ENCODE measurements at regions not wholly inside any gene's neighbourhood (a gene's known extent, or its start where the extent isn't known, plus 50 kb on each side); places are given as distances from the start of the nearest gene placed in this dataset.

DNA sequence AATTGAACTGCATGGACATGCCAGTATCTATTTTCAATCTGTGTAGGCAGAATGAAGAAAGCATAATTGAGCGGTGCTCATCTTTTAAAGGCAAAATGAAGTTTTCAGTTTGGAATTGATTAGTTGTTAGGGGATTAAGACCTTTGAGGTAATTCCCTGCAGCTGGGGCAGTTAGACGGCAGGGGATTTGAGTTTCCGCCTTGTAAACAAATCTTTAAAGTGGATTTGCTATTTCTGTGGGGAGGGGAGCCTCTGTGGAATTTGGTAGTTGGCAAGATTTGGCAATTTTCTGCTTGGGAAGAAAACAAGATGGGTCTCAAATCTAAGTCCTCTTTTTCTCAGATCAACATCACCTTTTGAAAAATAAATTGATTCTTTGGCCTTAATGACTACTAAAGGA, 212.5 kb upstream of the CNTN6 start:
- TF ChIP-seq CTCF (IDR thresholded peaks at IDR 0.05) (no peak), POLR2A (IDR thresholded peaks at IDR 0.05) (no peak)

All from sigmoid colon (tissue), 3 donors.